GM12878 (cell line): ENCODE measurements at regions not wholly inside any gene's neighbourhood (a gene's known extent, or its start where the extent isn't known, plus 50 kb on each side); places are given as distances from the start of the nearest gene placed in this dataset.

Experiments used
- ATAC-seq: fragments of 200-7000 bp; cut with Tn5 transposase; 3 replicates; pipeline ENCODE4 v1.9.1; 2020; ENCODE audit warnings: mild to moderate bottlenecking, moderate library complexity
- BruUV-seq: library from RNA; stranded (reverse); fragments of 400-500 nt; replicated peaks from 2 replicates; lab custom pipeline; 2021; lab: Mats Ljungman, UMichigan
- CTCF ChIA-PET: fragments of 300-600 bp; sonication (Branson Sonifier 250); formaldehyde crosslinking; extraction: SDS; loops from one replicate; lab custom pipeline; 2021; ENCODE audit warnings: inconsistent platforms; lab: Yijun Ruan, JAX
- POLR2A ChIA-PET: fragments of 350-600 bp; formaldehyde crosslinking; extraction: SDS; loops from one replicate; lab custom pipeline; 2021; ENCODE audit warnings: inconsistent platforms; lab: Charles Lee
- RAD21 ChIA-PET: fragments of 300-600 bp; sonication (Branson Sonifier 250); formaldehyde crosslinking; loops from one replicate; lab custom pipeline; 2023; ENCODE audit warnings: antibody characterized with exemption; ENCODE audit not compliant: unreplicated experiment; lab: Charles Lee
- SMC1A ChIA-PET: fragments of 300-600 bp; sonication (Branson Sonifier 250); formaldehyde crosslinking; loops from one replicate; lab custom pipeline; 2023; ENCODE audit not compliant: unreplicated experiment, uncharacterized antibody; lab: Charles Lee
- DNase-seq: peaks from one replicate; pipeline ENCODE4 v3.0.0-alpha.2; 2011; ENCODE audit warnings: low read depth, low spot score
- FAIRE-seq: peaks from 3 replicates; lab custom pipeline; 2011; peaks lifted over from hg19 to GRCh38; lab: Jason Lieb, UNC
- H2AFZ ChIP-seq: 2 replicates; pipeline ENCODE4 v1.6.0; 2011; ENCODE audit warnings: low read depth, low read length, control low read depth; ENCODE audit not compliant: control insufficient read depth
- H3K27ac ChIP-seq: 2 replicates; pipeline ENCODE4 v1.5.1; 2011; ENCODE audit warnings: control low read depth; ENCODE audit not compliant: control insufficient read depth, insufficient read depth
- H3K27me3 ChIP-seq, 2 experiments: replicated peaks in 1 of 2; 2 replicates each; pipeline versions ENCODE4 v1.6.0 to v1.6.1; 2011; ENCODE audit warnings: low read length in 1 of 2; ENCODE audit not compliant: control insufficient read depth in 2 of 2, insufficient read depth in 2 of 2
- H3K36me3 ChIP-seq, 2 experiments: 2 replicates each; pipeline ENCODE4 v1.5.1; 2011; ENCODE audit warnings: low read length in 1 of 2; ENCODE audit not compliant: control insufficient read depth in 2 of 2, insufficient read depth in 2 of 2
- H3K4me1 ChIP-seq: 2 replicates; pipeline ENCODE4 v1.6.1; 2011; ENCODE audit warnings: mild to moderate bottlenecking, low read length, moderate library complexity, mixed read lengths; ENCODE audit not compliant: control insufficient read depth, insufficient read depth
- H3K4me2 ChIP-seq: 2 replicates; pipeline ENCODE4 v1.6.0; 2011; ENCODE audit warnings: control low read depth; ENCODE audit not compliant: control insufficient read depth, insufficient read depth
- H3K4me3 ChIP-seq: fragments of 200-600 bp; sonication (generic); 2 replicates; pipeline ENCODE4 v1.5.1; 2016
- H3K79me2 ChIP-seq: 2 replicates; pipeline ENCODE4 v1.6.0; 2011; ENCODE audit warnings: low read length; ENCODE audit not compliant: control insufficient read depth, insufficient read depth
- H3K9ac ChIP-seq: 2 replicates; pipeline ENCODE4 v1.8.0; 2011; ENCODE audit warnings: low read length, control low read depth, mixed read lengths; ENCODE audit not compliant: control insufficient read depth, insufficient read depth
- H3K9me3 ChIP-seq: replicated peaks from 3 replicates; pipeline ENCODE4 v1.5.1; 2011; ENCODE audit warnings: mild to moderate bottlenecking, low read length; ENCODE audit not compliant: control insufficient read depth, insufficient read depth
- H4K20me1 ChIP-seq: 2 replicates; pipeline ENCODE4 v1.6.0; 2011; ENCODE audit not compliant: control insufficient read depth, insufficient read depth
- BRCA1 ChIP-seq: IDR thresholded peaks from 2 replicates; pipeline ENCODE4 v1.6.1; 2011; ENCODE audit warnings: low read depth, low read length, improper control_type of control experiment
- ETV6 ChIP-seq, 2 experiments: fragments of 450-650 bp in 1 of 2; IDR thresholded peaks in 1 of 2; conservative IDR thresholded peaks in 1 of 2; 2 replicates each; pipeline ENCODE4 v1.6.1; 2014; ENCODE audit warnings: antibody characterized with exemption in 1 of 2, borderline replicate concordance in 1 of 2, low read depth in 1 of 2, mild to moderate bottlenecking in 1 of 2, moderate library complexity in 1 of 2
- HSF1 ChIP-seq: fragments of 150-350 bp; IDR thresholded peaks from 2 replicates; pipeline ENCODE4 v1.6.1; 2014; ENCODE audit warnings: mild to moderate bottlenecking, low read depth, low read length
- NBN ChIP-seq: fragments of 450-650 bp; IDR thresholded peaks from 2 replicates; pipeline ENCODE4 v1.6.1; 2016
- NR2C2 ChIP-seq: IDR thresholded peaks from 2 replicates; pipeline ENCODE4 v1.6.1; 2011; ENCODE audit warnings: borderline replicate concordance, low read depth; ENCODE audit not compliant: control insufficient read depth, insufficient read length
- RCOR1 ChIP-seq: conservative IDR thresholded peaks from 2 replicates; pipeline ENCODE4 v1.6.1; 2012; ENCODE audit warnings: low read depth, low read length, improper control_type of control experiment
- SP1 ChIP-seq: IDR thresholded peaks from one replicate; pipeline ENCODE4 v1.6.1; 2011; ENCODE audit warnings: low read depth, low read length
- SUPT20H ChIP-seq: IDR thresholded peaks from 2 replicates; pipeline ENCODE4 v1.6.1; 2011; ENCODE audit warnings: low read depth, mild to moderate bottlenecking, low read length, moderate library complexity, borderline replicate concordance; ENCODE audit not compliant: control insufficient read depth
- ZNF24 ChIP-seq: fragments of 450-650 bp; IDR thresholded peaks from 2 replicates; pipeline ENCODE4 v1.6.1; 2017; ENCODE audit warnings: antibody characterized with exemption, mild to moderate bottlenecking
- in situ Hi-C: fragments of 300-500 bp; cut with MboI; formaldehyde crosslinking; loops from 9 replicates; pipeline ENCODE4 v1.14.3; 2018; ENCODE audit warnings: mixed read lengths
- intact Hi-C: fragments of 100-400 bp; cut with micrococcal nuclease; formaldehyde crosslinking; loops from one replicate; pipeline ENCODE4 v1.14.2; 2022; ENCODE audit not compliant: unreplicated experiment
- TF ChIP-seq, protein P1 (sequence below): fragments of 450-650 bp; IDR thresholded peaks from 2 replicates; pipeline ENCODE4 v1.6.1; 2017; ENCODE audit warnings: low read depth, mild to moderate bottlenecking, moderate library complexity
- TF ChIP-seq, protein P2 (sequence below): IDR thresholded peaks from 2 replicates; pipeline ENCODE4 v1.6.1; 2011; ENCODE audit warnings: borderline replicate concordance, low read depth, mild to moderate bottlenecking, moderate library complexity, mixed read lengths, low read length; ENCODE audit not compliant: insufficient read depth; ENCODE audit errors: extremely low read length
- TF ChIP-seq, protein P3 (sequence below): IDR thresholded peaks from 2 replicates; pipeline ENCODE4 v1.6.1; 2011; ENCODE audit warnings: low read depth, low read length, improper control_type of control experiment, borderline replicate concordance
- TF ChIP-seq, protein P4 (sequence below): fragments of 450-650 bp; formaldehyde crosslinking; IDR thresholded peaks from 2 replicates; pipeline ENCODE4 v1.5.0; 2022; ENCODE audit warnings: mild to moderate bottlenecking, missing genetic modification characterization

- H3K9me3 ChIP-seq, result no peaks in the 10 kb centered on the region
- POLR2A ChIA-PET, result no interaction called here
- no peak overlapping the region for H3K9ac ChIP-seq
- H3K79me2 ChIP-seq, result no peaks in the 10 kb centered on the region
- intact Hi-C loops (no loop called here), in situ Hi-C loops (no loop called here)
- BruUV-seq, result no TSS peak
- CTCF ChIA-PET, result no interaction called here
- FAIRE-seq (no peak), ATAC-seq (no peak), DNase-seq (no peak)
- no peak overlapping the region for H2AFZ ChIP-seq
- SMC1A ChIA-PET, result no interaction called here
- no peak overlapping the region for H3K4me2 ChIP-seq
- RAD21 ChIA-PET, result no interaction called here
- H3K27ac ChIP-seq, result no peak overlapping the region
- no peak overlapping the region for H3K4me3 ChIP-seq
- H3K36me3 ChIP-seq, result no peaks in the 10 kb centered on the region
- TF ChIP-seq RCOR1 (no peak), ZNF24 (no peak), ETV6 (conservative IDR thresholded peaks at IDR 0.05 in 1 of 2, IDR thresholded peaks at IDR 0.05 in 1 of 2; ENCODE audit: borderline replicate concordance in 1 of 2, low read depth in 1 of 2) (no peak), BRCA1 (no peak), SP1 (no peak), NR2C2 (no peak), NBN (no peak), HSF1 (no peak), SUPT20H (no peak)
- TF ChIP-seq, protein P1, sequence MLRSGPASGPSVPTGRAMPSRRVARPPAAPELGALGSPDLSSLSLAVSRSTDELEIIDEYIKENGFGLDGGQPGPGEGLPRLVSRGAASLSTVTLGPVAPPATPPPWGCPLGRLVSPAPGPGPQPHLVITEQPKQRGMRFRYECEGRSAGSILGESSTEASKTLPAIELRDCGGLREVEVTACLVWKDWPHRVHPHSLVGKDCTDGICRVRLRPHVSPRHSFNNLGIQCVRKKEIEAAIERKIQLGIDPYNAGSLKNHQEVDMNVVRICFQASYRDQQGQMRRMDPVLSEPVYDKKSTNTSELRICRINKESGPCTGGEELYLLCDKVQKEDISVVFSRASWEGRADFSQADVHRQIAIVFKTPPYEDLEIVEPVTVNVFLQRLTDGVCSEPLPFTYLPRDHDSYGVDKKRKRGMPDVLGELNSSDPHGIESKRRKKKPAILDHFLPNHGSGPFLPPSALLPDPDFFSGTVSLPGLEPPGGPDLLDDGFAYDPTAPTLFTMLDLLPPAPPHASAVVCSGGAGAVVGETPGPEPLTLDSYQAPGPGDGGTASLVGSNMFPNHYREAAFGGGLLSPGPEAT, result no peak
- TF ChIP-seq, protein P2, sequence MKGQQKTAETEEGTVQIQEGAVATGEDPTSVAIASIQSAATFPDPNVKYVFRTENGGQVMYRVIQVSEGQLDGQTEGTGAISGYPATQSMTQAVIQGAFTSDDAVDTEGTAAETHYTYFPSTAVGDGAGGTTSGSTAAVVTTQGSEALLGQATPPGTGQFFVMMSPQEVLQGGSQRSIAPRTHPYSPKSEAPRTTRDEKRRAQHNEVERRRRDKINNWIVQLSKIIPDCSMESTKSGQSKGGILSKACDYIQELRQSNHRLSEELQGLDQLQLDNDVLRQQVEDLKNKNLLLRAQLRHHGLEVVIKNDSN, result no peak
- TF ChIP-seq, protein P3, sequence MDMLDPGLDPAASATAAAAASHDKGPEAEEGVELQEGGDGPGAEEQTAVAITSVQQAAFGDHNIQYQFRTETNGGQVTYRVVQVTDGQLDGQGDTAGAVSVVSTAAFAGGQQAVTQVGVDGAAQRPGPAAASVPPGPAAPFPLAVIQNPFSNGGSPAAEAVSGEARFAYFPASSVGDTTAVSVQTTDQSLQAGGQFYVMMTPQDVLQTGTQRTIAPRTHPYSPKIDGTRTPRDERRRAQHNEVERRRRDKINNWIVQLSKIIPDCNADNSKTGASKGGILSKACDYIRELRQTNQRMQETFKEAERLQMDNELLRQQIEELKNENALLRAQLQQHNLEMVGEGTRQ, result no peak
- TF ChIP-seq, protein P4, sequence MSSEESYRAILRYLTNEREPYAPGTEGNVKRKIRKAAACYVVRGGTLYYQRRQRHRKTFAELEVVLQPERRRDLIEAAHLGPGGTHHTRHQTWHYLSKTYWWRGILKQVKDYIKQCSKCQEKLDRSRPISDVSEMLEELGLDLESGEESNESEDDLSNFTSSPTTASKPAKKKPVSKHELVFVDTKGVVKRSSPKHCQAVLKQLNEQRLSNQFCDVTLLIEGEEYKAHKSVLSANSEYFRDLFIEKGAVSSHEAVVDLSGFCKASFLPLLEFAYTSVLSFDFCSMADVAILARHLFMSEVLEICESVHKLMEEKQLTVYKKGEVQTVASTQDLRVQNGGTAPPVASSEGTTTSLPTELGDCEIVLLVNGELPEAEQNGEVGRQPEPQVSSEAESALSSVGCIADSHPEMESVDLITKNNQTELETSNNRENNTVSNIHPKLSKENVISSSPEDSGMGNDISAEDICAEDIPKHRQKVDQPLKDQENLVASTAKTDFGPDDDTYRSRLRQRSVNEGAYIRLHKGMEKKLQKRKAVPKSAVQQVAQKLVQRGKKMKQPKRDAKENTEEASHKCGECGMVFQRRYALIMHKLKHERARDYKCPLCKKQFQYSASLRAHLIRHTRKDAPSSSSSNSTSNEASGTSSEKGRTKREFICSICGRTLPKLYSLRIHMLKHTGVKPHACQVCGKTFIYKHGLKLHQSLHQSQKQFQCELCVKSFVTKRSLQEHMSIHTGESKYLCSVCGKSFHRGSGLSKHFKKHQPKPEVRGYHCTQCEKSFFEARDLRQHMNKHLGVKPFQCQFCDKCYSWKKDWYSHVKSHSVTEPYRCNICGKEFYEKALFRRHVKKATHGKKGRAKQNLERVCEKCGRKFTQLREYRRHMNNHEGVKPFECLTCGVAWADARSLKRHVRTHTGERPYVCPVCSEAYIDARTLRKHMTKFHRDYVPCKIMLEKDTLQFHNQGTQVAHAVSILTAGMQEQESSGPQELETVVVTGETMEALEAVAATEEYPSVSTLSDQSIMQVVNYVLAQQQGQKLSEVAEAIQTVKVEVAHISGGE, result no peak
- TF ChIP-seq, all 136 proteins: peak for 0
- no peaks in the 10 kb centered on the region for H3K4me1 ChIP-seq
- no peaks in the 10 kb centered on the region for H4K20me1 ChIP-seq
- no peaks in the 10 kb centered on the region for H3K27me3 ChIP-seq
These were observed 80.6 kb downstream of the NPY2R start for GRCh38 chr4:155288999-155289398.
